ENCODE measurements at regions not wholly inside any gene's neighbourhood (a gene's known extent, or its start where the extent isn't known, plus 50 kb on each side); places are given as distances from the start of the nearest gene placed in this dataset.

GRCh38 chr5:114152656-114153360 lies 209.1 kb upstream of the KCNN2 start:
- no peak overlapping the region for H3K4me2 ChIP-seq (ENCODE audit: insufficient read depth, low read length)
- no peak for FAIRE-seq
- intact Hi-C loops (cut with micrococcal nuclease): no loop called here
- no peaks in the 10 kb centered on the region for H3K9me1 ChIP-seq (ENCODE audit: control insufficient read depth, insufficient read depth, low read length)
- no TSS peak for BruUV-seq (replicated peaks)
- no peaks in the 10 kb centered on the region for H3K4me1 ChIP-seq (replicated peaks in 1 of 2; ENCODE audit: control insufficient read depth in 2 of 2, insufficient read depth in 2 of 2, low read length in 2 of 2)
- WGBS (ENCODE audit: insufficient coverage, low coverage, missing lambda C conversion rate): 2% methylated on average over 7 of the region's 8 CpGs
- H3K9ac ChIP-seq (ENCODE audit: insufficient read depth in 1 of 2, low read depth in 2 of 2, low read length in 2 of 2): no peak overlapping the region
- no peak for DNase-seq (ENCODE audit: extremely low read depth in 1 of 4, low spot score in 3 of 4)
- H3K27me3 ChIP-seq (ENCODE audit: control insufficient read depth in 2 of 2, insufficient read depth in 2 of 2, low read length in 2 of 2): no peaks in the 10 kb centered on the region
- H4K20me1 ChIP-seq (replicated peaks; ENCODE audit: control insufficient read depth, insufficient read depth, low read length): no peaks in the 10 kb centered on the region
- in situ Hi-C loops (cut with MboI): no loop called here
- no peaks in the 10 kb centered on the region for H3K79me2 ChIP-seq (ENCODE audit: control insufficient read depth, insufficient read depth, low read length)
- H2AFZ ChIP-seq (ENCODE audit: low read depth, low read length): no peak overlapping the region
- no peaks in the 10 kb centered on the region for H3K9me3 ChIP-seq (replicated peaks; ENCODE audit: control insufficient read depth, insufficient read depth, low read depth, low read length)
- no peak for ATAC-seq
- no peak overlapping the region for H3K27ac ChIP-seq (ENCODE audit: extremely low read depth, low read depth, low read length)
- no peaks in the 10 kb centered on the region for H3K36me3 ChIP-seq (ENCODE audit: control insufficient read depth, insufficient read depth, low read length)
- CTCF ChIA-PET (ENCODE audit: low intra/inter-chr PET ratio): no interaction called here
- POLR2A ChIA-PET: no interaction called here
- no peak overlapping the region for H3K4me3 ChIP-seq
- no peak for TF ChIP-seq IRF9 (tag; IDR thresholded peaks at IDR 0.05)
- TF ChIP-seq DIDO1 (tag; IDR thresholded peaks at IDR 0.05; ENCODE audit: low read depth): no peak
- TF ChIP-seq TSC22D4 (tag; IDR thresholded peaks at IDR 0.05): no peak

GRCh38 chr5:114153392-114153791 lies 208.5 kb upstream of the KCNN2 start:
- TF ChIP-seq SIN3B (IDR thresholded peaks at IDR 0.05; ENCODE audit: low read depth) (no peak), ZNF561 (CRISPR knock-in tag; conservative IDR thresholded peaks at IDR 0.05) (no peak), ELK3 (CRISPR knock-in tag; IDR thresholded peaks at IDR 0.05) (no peak), GABPB1 (CRISPR knock-in tag; IDR thresholded peaks at IDR 0.05) (no peak), CGGBP1 (CRISPR knock-in tag; IDR thresholded peaks at IDR 0.05) (no peak)
- Histone ChIP-seq H2AFZ (ENCODE audit: low read depth, low read length) (no peak overlapping the region), H3K4me3 (no peak overlapping the region), H3K27ac (ENCODE audit: extremely low read depth, low read depth, low read length) (no peak overlapping the region), H3K9me3 (replicated peaks; ENCODE audit: control insufficient read depth, insufficient read depth, low read depth, low read length) (no peaks in the 10 kb centered on the region), H3K9ac (ENCODE audit: insufficient read depth in 1 of 2, low read depth in 2 of 2, low read length in 2 of 2) (no peak overlapping the region), H3K9me1 (ENCODE audit: control insufficient read depth, insufficient read depth, low read length) (no peaks in the 10 kb centered on the region), H3K4me1 (replicated peaks in 1 of 2; ENCODE audit: control insufficient read depth in 2 of 2, insufficient read depth in 2 of 2, low read length in 2 of 2) (no peaks in the 10 kb centered on the region), H3K4me2 (ENCODE audit: insufficient read depth, low read length) (no peak overlapping the region), H4K20me1 (replicated peaks; ENCODE audit: control insufficient read depth, insufficient read depth, low read length) (no peaks in the 10 kb centered on the region), H3K36me3 (ENCODE audit: control insufficient read depth, insufficient read depth, low read length) (no peaks in the 10 kb centered on the region), H3K79me2 (ENCODE audit: control insufficient read depth, insufficient read depth, low read length) (no peaks in the 10 kb centered on the region), H3K27me3 (ENCODE audit: control insufficient read depth in 2 of 2, insufficient read depth in 2 of 2, low read length in 2 of 2) (no peaks in the 10 kb centered on the region)
- CTCF ChIA-PET (ENCODE audit: low intra/inter-chr PET ratio): no interaction called here
- BruUV-seq (replicated peaks): no TSS peak
- POLR2A ChIA-PET: no interaction called here
- DNase-seq (ENCODE audit: extremely low read depth in 1 of 4, low spot score in 3 of 4): no peak
- WGBS (ENCODE audit: insufficient coverage, low coverage, missing lambda C conversion rate): 5% methylated on average over 2 of the region's 2 CpGs
- in situ Hi-C loops (cut with MboI): no loop called here
- intact Hi-C loops (cut with micrococcal nuclease): no loop called here
- FAIRE-seq: no peak
- no peak for ATAC-seq
